Fibroblast of mammary gland (primary cell): ENCODE measurements at regions not wholly inside any gene's neighbourhood (a gene's known extent, or its start where the extent isn't known, plus 50 kb on each side); places are given as distances from the start of the nearest gene placed in this dataset.
"Not testable (repeated sequence)": the region's sequence is repeated elsewhere in the genome, so short reads cannot be mapped to it uniquely, and the experiment has no call there.

Source experiments
- DNase-seq: peaks from one replicate; pipeline ENCODE4 v3.0.0-alpha.2; 2010; ENCODE audit warnings: low read depth
- H3K4me3 ChIP-seq: 2 replicates; pipeline ENCODE4 v1.5.1; 2011; ENCODE audit warnings: low read depth, mild to moderate bottlenecking, low read length, moderate library complexity; ENCODE audit not compliant: control insufficient read depth
- TF ChIP-seq, protein P1 (sequence below): conservative IDR thresholded peaks from 2 replicates; pipeline ENCODE4 v1.5.1; 2011; ENCODE audit warnings: low read depth, low read length, inconsistent platforms; ENCODE audit not compliant: control insufficient read depth, insufficient read depth

DNA sequence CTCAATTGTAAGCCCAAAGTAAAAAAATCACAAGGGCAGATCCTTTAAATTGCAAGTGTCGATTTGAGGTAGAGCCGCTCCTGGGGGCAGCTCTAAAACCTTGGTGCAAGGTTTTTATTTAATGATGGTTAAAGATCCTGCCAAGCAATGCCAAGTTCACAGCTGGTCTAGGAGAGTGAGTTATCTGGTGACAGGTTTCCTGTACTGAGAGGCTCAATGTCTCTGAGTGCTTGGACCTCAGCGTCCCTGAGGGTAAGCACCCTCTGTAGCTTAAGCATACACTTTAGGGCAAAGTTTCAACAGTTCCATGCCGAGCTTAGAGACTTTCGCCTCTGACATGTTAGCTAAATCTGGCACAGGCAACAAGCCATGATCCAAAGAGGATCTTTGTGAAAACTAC lies 119.8 kb upstream of the EGFLAM start:
- TF ChIP-seq, protein P1, sequence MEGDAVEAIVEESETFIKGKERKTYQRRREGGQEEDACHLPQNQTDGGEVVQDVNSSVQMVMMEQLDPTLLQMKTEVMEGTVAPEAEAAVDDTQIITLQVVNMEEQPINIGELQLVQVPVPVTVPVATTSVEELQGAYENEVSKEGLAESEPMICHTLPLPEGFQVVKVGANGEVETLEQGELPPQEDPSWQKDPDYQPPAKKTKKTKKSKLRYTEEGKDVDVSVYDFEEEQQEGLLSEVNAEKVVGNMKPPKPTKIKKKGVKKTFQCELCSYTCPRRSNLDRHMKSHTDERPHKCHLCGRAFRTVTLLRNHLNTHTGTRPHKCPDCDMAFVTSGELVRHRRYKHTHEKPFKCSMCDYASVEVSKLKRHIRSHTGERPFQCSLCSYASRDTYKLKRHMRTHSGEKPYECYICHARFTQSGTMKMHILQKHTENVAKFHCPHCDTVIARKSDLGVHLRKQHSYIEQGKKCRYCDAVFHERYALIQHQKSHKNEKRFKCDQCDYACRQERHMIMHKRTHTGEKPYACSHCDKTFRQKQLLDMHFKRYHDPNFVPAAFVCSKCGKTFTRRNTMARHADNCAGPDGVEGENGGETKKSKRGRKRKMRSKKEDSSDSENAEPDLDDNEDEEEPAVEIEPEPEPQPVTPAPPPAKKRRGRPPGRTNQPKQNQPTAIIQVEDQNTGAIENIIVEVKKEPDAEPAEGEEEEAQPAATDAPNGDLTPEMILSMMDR = no peak
- H3K4me3 ChIP-seq = no peak overlapping the region
- DNase-seq = no peak

DNA sequence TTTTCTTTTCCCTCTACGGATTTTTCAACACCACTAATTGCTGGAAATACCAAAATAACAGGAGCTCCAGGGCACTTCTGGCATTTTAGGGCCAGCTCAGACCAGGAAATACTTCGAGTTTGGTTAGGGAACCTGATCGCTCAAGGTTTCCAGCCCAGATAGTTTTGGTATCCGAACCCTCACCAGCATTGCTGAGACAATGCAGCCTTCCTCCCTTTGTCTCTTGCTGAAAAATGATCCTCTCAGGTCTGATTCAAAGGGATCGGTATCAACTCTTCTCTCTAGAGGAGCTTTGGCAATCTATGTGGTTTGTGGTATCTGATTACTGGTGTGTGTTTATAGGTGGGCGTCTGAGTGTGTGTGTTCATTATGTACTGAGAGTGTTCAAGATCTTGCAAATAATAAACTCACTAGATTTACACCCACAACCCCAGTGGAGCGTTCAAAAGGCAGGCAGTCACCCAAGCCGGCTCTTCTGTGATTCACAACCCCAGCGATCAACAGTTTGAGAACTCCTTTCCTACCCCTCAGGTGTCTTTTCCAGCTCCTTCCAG lies 122.8 kb upstream of the EGFLAM start:
- no peak for DNase-seq
- TF ChIP-seq, protein P1 = no peak
- no peak overlapping the region for H3K4me3 ChIP-seq

DNA sequence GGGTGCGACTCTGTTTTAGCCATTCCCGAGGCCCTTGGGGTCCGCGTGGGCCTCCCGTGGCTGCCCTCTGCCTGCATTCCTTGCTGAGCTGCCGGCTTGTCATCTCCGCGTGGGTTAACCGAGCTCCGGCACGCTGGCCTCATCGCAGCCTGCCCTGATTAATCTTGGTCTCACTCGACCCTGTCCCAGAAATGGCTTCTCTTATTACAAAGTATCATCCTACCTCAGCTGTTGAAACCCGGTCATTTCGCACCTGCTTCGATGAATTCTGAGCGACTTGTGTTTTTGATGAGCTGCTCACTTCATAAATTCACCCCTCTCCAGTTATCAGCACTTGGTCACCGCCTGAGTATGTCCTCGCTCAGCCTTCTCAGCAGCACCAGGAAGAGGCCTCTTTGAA lies 123.5 kb upstream of the EGFLAM start:
- H3K4me3 ChIP-seq = no peak overlapping the region
- TF ChIP-seq, protein P1 = no peak
- DNase-seq = no peak

DNA sequence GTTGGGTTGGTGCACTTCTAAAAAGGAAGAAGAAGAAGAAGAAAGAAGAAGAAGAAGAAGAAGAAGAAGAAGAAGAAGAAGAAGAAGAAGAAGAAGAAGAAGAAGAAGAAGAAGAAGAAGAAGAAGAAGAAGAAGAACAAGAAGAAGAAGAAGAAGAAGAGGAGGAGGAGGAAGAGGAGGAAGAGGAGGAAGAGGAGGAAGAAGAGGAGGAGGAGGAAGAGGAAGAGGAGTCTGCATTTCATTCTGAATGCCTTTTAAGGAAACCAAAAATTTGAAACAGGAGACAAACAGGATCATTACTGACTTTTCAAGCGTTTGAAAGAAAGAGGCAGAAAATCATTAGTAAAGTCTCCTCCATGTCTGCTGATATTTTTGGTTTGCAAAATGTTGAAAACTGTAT lies 124.1 kb upstream of the EGFLAM start:
- not testable (repeated sequence) for H3K4me3 ChIP-seq, DNase-seq

DNA sequence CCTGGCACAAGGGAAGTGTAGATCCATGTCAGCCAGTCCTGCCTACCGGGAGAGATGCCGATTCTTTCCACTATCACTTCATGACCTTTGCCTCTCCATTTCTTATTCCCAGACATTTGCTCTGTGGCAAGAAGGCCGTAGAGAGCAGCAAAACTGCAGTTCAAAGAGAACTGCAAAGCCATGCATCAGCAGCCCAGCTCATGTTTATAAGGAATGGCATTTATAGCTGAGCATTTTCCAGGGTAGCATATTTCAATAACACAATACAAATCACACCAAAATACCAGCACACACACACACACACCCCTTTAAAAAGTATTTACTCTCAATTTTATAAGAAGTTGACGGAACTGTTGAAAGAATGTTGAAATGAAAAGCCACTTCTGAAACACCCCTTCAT lies 126.7 kb upstream of the EGFLAM start:
- H3K4me3 ChIP-seq = no peak overlapping the region
- DNase-seq = no peak
- TF ChIP-seq, protein P1 = no peak

DNA sequence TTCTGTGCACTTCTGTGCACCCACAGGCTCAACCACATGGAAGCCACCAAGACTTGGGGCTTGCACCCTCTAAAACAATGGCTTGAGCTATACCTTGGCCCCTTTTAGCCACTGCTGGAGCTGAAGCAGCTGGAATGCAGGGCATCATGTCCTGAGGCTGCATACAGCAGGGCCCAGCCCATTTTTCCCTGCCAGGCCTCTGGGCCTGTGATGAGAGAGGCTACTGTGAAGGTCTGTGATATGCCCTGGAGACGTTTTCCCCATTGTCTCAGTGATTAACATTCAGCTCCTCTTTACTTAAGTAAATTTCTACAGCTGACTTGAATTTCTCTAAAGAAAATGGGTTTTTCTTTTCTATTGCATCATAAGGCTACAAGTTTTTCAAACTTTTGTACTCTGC lies 134.0 kb upstream of the EGFLAM start:
- no peak overlapping the region for H3K4me3 ChIP-seq
- DNase-seq = no peak
- TF ChIP-seq, protein P1 = no peak

DNA sequence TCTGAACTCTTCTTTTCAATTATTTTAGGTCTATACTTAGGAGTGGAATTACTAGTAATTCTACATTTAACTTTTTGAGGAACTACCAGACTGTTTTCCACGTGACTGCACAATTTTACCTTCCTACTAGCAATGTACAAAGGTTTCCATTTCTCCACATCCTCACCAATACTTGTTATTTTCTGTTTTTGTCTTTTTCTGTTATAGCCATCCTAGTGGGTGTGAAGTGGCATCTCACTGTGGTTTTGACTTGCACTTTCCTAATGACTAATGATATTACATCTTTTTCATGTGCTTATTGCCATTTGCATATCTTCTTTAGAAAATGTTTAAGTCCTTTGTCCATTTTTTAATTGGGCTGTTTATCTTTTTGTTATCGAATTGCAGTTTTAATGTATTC lies 136.9 kb upstream of the EGFLAM start:
- no peak for DNase-seq
- TF ChIP-seq, protein P1 = no peak
- H3K4me3 ChIP-seq = no peak overlapping the region
